GM19438 (cell line): ENCODE measurements at regions not wholly inside any gene's neighbourhood (a gene's known extent, or its start where the extent isn't known, plus 50 kb on each side); places are given as distances from the start of the nearest gene placed in this dataset.
"Not testable (repeated sequence)": the region's sequence is repeated elsewhere in the genome, so short reads cannot be mapped to it uniquely, and the experiment has no call there.

Experiments
- ATAC-seq: cut with Tn5 transposase; IDR thresholded peaks from one replicate; pipeline ENCODE4 v1.9.1; 2021; ENCODE audit warnings: low read depth; ENCODE audit not compliant: unreplicated experiment

- no peak for ATAC-seq
These were observed 958.6 kb downstream of the NXPH1 start for GRCh38 chr7:9391984-9392383.

DNA sequence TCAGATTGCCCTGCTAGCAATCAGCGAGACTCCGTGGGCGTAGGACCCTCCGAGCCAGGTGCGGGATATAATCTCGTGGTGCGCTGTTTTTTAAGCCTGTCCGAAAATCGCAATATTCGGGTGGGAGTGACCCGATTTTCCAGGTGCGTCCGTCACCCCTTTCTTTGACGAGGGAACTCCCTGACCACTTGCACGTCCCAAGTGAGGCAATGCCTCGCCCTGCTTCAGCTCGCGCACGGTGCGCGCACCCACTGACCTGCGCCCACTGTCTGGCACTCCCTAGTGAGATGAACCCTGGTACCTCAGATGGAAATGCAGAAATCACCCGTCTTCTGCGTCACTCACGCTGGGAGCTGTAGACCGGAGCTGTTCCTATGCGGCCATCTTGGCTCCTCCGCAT is 971.0 kb downstream of the NXPH1 start:
- not testable (repeated sequence) for ATAC-seq

DNA sequence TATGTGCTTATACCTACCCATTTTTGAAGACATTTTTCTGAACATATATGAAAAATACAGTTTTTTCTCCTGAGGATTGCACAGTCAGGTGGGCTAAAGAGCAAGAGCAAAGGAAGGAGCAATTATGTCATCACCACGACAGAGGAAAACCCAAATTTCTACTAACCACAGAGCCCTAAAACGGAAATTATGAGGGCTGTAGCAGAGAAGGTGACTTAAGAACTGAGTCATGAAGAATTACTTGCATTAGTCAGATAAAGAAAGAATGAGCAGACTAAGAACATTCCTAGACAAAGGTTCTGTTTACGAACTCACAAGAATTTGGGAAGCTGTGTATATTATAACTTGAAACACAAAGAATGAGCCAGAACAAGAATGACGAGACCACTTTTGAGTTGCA is 974.4 kb downstream of the NXPH1 start:
- no peak for ATAC-seq

GRCh38 chr7:9453521-9453920 is 1020.1 kb downstream of the NXPH1 start:
- ATAC-seq, result no peak

DNA sequence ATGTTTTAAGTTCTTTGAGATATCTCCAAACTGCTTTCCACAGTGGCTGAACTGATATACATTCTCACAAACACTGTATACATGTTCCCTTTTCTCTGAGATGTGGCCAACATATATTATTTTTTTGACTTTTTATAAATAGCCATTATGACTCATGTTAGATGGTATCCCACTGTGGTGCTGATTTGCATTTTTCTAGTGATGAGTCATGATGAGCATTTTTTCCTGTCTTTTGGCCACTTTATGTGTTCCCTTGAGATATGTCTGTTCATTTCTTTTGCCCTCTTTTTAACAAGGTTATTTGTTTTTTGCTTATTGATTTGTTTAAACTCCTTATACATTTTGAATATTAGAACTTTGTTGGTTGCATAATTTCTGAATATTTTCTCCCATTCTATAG is 1055.1 kb downstream of the NXPH1 start:
- ATAC-seq, result no peak

DNA sequence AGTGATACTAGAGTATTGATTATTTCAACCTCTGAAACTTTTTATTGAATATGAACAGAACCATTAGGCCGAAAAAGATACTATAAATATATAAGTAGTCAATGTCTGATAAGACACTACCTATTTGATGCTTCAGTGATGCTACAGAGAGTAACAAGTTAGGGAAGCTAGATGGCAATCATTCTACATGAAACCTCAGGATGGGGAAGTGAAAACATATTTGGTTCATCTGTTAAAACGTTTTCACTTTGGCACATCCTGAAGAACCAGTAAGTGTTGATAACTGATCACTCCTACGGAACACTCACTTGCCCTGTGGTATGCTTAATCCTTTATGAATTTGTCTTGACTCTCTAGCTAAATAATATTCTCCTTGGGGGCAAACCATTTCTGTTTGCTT is 1064.9 kb downstream of the NXPH1 start:
- no peak for ATAC-seq

DNA sequence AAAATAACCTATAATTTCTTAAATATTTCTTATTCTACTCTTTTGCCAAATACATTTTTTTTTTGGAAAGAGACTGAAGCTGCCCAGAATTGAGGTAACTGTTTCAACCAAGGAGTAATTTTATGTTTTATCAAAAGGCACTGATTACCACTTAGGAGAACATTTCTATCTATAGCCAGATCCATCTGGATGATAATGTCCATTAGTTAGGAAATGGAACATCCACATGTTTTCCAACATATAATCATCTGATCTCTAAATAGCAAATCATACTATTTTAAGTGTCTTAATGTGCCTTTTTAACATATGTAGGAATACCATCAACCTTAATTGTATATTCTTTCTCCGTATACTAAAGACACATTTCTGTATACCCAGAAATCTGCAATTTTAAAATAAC is 1068.9 kb downstream of the NXPH1 start:
- ATAC-seq, result no peak

GRCh38 chr7:9504678-9505077 is 1071.3 kb downstream of the NXPH1 start:
- ATAC-seq, result no peak

DNA sequence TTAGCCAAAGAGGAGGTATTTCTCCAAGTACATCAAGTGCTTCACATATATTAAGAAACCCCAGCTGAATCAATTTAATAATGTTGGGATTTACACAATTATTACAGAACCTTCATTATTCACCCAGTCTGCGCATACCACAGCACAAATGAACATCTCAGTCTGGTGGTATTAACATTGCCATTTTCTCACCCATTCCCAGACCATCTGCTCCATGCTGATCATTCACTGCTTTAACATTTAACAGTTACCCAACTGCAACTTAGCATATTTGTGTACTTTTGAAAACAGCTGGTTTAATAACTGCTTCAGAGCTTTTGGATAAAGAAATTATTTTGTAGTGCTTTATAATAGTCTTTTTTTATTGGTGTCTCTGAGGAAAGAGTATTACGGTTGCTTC is 1072.1 kb downstream of the NXPH1 start:
- no peak for ATAC-seq

DNA sequence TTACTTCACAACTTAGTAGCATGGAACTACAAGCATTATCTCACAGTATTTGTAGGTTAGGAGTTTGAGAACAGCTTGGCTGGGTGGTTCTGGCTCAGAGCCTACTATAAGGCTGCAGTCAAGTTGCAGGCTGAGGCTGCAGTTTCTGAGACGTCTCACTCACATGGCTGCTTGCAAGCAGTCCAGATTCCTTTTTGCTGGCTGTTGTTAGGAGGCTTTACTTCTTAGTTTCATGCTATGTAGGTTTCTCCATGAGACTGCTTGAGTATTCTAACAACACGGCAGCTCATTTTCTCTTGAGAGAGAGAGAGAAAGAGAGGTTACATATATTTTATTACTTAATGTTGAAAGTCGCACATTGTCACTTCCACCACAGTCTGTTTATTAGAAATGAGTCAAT is 1073.9 kb downstream of the NXPH1 start:
- ATAC-seq, result no peak

GRCh38 chr7:9516662-9517061 is 1083.3 kb downstream of the NXPH1 start:
- ATAC-seq, result no peak

GRCh38 chr7:9523579-9523978 is 1090.2 kb downstream of the NXPH1 start:
- no peak for ATAC-seq

- not testable (repeated sequence) for ATAC-seq
These were observed 1119.0 kb downstream of the NXPH1 start for GRCh38 chr7:9552431-9552830.

DNA sequence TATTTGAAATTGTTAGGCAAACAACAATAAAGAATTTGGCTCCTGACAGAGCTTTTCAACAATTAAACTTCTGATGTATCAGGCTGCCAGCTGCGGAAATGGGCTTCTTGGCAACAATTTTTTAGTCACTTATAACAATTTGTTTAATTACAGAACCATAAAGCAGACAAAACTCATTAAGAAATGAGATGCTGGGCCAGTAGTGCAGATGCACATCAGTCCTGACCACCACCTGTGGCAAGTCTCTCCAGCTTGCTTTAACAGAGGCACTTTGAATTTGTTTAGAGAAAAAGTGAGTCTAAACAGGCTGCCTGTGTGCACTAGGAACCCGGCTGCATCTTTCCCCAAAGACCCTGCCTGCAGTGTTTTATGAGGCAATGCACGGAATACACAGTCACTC is 1124.4 kb downstream of the NXPH1 start:
- ATAC-seq, result no peak

DNA sequence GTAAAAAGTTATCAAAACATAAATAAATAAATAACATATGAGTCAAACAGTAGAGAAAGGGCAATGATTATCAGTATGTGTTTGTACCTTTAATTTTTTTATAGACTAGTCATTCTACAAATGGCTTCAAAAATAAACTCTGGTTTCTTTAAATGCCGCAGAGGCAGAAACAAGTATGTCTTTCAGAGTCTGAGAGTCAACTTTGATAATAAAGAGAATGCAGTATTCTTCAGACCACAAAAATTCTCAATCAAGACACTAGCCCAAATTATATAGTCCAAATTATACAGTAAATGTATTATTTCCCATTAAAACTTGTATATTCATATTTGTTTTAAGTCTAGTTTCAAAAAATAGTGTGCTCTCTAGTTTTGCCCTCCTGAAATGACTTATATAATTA is 1142.3 kb downstream of the NXPH1 start:
- no peak for ATAC-seq

DNA sequence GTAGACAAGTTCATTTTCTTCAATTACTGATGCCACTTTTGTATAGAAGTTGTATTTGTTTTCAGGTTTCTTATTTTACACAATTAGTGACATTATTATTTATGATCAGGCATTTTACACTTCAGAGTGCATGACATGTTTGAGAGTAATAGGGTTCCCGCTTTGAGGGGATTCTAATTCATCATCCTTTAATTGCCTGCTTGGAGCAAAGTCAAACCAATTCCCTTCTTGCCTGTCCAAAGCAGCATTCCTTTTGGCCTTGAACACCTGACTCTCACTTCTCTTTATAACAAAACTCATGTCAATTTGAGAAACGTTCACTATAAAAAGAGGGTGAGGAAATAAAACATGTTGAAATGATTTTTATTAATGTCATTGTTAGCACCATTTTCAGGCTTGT is 1149.4 kb downstream of the NXPH1 start:
- no peak for ATAC-seq

DNA sequence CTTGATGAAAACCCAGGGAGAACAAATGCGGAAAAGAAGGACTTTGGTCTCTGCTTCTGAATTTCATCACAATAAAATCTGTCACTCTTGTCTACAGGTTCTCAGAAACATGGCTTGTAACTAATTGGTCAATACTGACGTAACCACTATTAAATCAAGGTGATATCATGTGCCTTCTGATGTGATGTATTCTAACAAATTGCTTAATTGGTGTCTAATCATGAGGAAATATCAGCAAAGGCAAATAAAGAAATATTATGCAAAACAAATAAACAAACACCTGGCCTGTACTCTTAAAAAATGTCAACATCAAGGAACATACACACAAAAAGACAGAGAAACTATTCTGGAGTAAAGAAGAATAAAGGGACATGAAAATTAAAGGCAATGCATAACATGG is 1165.0 kb downstream of the NXPH1 start:
- no peak for ATAC-seq

- ATAC-seq, result no peak
These were observed 1167.6 kb downstream of the NXPH1 start for GRCh38 chr7:9600974-9601373.

- ATAC-seq, result no peak
These were observed 1169.9 kb downstream of the NXPH1 start for GRCh38 chr7:9603291-9603690.

- ATAC-seq, result no peak
These were observed 1175.2 kb downstream of the NXPH1 start for GRCh38 chr7:9608560-9608959.

- ATAC-seq, result not testable (repeated sequence)
These were observed 1187.5 kb downstream of the NXPH1 start for GRCh38 chr7:9620899-9621298.

DNA sequence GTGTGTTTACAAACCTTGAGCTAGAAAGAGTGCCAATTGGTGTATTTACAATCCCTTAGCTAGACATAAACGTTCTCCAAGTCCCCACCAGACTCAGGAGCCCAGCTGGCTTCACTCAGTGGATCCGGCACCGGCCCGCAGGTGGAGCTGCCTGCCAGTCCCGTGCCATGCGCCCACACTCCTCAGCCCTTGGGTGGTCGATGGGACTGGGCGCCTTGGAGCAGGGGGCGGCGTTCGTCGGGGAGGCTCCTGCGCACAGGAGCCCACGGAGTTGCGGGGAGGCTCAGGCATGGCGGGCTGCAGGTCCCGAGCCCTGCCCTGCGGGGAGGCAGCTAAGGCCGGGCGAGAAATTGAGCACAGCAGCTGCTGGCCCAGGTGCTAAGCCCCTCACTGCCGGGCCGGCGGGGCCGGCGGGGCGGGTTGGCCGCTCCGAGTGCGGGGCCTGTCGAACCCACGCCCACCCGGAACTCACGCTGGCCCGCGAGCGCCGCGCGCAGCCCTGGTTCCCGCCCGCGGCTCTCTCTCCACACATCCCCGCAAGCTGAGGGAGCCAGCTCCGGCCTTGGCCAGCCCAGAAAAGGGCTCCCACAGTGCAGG is 1188.0 kb downstream of the NXPH1 start:
- ATAC-seq, result not testable (repeated sequence)

- ATAC-seq, result no peak
These were observed 1188.5 kb downstream of the NXPH1 start for GRCh38 chr7:9621927-9622326.
